Thoracic aorta (tissue), 2 donors: ENCODE measurements at regions not wholly inside any gene's neighbourhood (a gene's known extent, or its start where the extent isn't known, plus 50 kb on each side); places are given as distances from the start of the nearest gene placed in this dataset.

Experiments
- ATAC-seq: fragments of 150-250 bp; one replicate; pipeline ENCODE4 v1.8.0; 2017; ENCODE audit warnings: low read depth; ENCODE audit not compliant: insufficient number of reproducible peaks, low FRiP score
- DNase-seq: peaks from one replicate; pipeline ENCODE4 v3.0.0-alpha.2; 2020; ENCODE audit warnings: low spot score
- H3K27ac ChIP-seq, 2 donors: fragments of 200-600 bp; sonication (generic); 1 replicate in 1 of 2; 2 replicates in 1 of 2; pipeline ENCODE4 v1.5.1; 2016; ENCODE audit warnings: mild to moderate bottlenecking in 2 of 2, moderate library complexity in 2 of 2
- H3K27me3 ChIP-seq: fragments of 200-600 bp; sonication (generic); replicated peaks from 2 replicates; pipeline ENCODE4 v1.6.0; 2016; ENCODE audit warnings: mild to moderate bottlenecking; ENCODE audit not compliant: insufficient read depth
- H3K36me3 ChIP-seq: fragments of 200-600 bp; sonication (generic); one replicate; pipeline ENCODE4 v1.5.1; 2016
- H3K4me1 ChIP-seq, 2 donors: fragments of 200-600 bp; sonication (generic); 1 replicate in 1 of 2; 2 replicates in 1 of 2; pipeline versions ENCODE4 v1.5.1 to v1.6.0; 2016; ENCODE audit warnings: low read depth in 2 of 2, mild to moderate bottlenecking in 1 of 2; ENCODE audit not compliant: control insufficient read depth in 1 of 2
- H3K4me3 ChIP-seq: fragments of 200-600 bp; sonication (generic); 2 replicates; pipeline ENCODE4 v1.5.1; 2016; ENCODE audit warnings: mild to moderate bottlenecking
- H3K9me3 ChIP-seq: fragments of 200-600 bp; sonication (generic); 2 replicates; pipeline ENCODE4 v1.5.1; 2016
- TF ChIP-seq, protein P1 (sequence below): fragments of 200-600 bp; sonication (generic); IDR thresholded peaks from one replicate; pipeline ENCODE4 v1.5.1; 2019; ENCODE audit warnings: antibody characterized with exemption

DNA sequence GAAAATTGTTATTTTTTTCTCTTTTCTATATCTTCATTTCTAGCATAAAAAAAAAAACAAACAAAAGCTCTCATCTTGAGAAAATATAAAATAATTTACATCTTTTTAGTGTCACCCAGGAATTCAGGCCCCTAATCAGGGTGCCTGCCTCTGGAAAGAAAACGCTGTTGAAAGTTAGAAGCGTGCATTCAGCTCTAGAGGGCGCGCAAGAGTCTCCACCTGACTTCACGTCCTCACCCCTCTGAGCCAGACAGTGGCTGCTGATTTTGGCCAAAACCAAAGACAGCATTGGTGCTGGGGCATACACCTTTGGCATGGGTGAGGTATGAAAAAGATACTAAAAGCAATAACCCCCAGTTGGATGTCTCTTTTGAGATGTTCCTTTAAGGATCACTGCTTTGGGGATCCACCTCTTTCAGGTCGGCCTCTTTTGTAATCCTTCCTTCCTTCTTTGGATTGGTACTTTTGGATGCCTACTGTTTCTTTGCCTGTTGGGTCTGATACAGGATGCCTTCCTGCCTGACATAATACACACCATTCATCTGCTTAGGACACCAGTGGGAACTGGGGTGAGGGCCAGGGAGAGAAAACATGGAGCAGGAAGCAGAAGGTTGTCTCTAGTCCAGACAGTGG lies 77.6 kb upstream of the CHRM3 start:
- Histone ChIP-seq H3K27me3 (no peaks in the 10 kb centered on the region), H3K4me3 (no peak overlapping the region), H3K27ac (no peak overlapping the region), H3K9me3 (no peaks in the 10 kb centered on the region), H3K36me3 (no peaks in the 10 kb centered on the region), H3K4me1 (no peaks in the 10 kb centered on the region)
- no peak for ATAC-seq
- DNase-seq: no peak
- TF ChIP-seq, protein P1, sequence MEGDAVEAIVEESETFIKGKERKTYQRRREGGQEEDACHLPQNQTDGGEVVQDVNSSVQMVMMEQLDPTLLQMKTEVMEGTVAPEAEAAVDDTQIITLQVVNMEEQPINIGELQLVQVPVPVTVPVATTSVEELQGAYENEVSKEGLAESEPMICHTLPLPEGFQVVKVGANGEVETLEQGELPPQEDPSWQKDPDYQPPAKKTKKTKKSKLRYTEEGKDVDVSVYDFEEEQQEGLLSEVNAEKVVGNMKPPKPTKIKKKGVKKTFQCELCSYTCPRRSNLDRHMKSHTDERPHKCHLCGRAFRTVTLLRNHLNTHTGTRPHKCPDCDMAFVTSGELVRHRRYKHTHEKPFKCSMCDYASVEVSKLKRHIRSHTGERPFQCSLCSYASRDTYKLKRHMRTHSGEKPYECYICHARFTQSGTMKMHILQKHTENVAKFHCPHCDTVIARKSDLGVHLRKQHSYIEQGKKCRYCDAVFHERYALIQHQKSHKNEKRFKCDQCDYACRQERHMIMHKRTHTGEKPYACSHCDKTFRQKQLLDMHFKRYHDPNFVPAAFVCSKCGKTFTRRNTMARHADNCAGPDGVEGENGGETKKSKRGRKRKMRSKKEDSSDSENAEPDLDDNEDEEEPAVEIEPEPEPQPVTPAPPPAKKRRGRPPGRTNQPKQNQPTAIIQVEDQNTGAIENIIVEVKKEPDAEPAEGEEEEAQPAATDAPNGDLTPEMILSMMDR: no peak

DNA sequence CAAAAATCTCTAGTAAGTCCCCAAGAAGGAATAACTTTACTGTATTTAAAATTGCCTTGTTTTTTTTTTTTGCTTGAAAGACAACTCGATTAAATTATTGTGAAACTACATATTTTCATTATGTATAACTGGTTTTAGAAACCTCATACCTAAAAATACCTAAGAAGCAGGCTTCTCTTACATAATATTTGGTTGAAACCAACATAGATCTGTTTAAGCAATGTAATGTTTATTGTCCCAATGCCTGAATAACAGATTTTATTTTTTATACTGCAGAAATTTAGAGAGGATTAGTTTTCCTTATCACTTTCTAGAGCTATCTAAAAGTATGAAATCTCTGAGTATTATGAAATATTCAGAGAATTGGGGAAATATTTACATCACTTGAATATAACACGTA lies 78.5 kb upstream of the CHRM3 start:
- Histone ChIP-seq H3K36me3 (no peaks in the 10 kb centered on the region), H3K4me3 (no peak overlapping the region), H3K27me3 (no peaks in the 10 kb centered on the region), H3K9me3 (no peaks in the 10 kb centered on the region), H3K27ac (no peak overlapping the region), H3K4me1 (no peaks in the 10 kb centered on the region)
- TF ChIP-seq, protein P1: no peak
- DNase-seq (no peak), ATAC-seq (no peak)

GRCh38 chr1:239306426-239306825 lies 79.9 kb upstream of the CHRM3 start:
- DNase-seq (no peak), ATAC-seq (no peak)
- Histone ChIP-seq H3K27ac (no peak overlapping the region), H3K9me3 (no peaks in the 10 kb centered on the region), H3K36me3 (no peaks in the 10 kb centered on the region), H3K4me1 (no peaks in the 10 kb centered on the region), H3K27me3 (no peaks in the 10 kb centered on the region), H3K4me3 (no peak overlapping the region)
- TF ChIP-seq, protein P1: no peak

- Histone ChIP-seq H3K27me3 (no peaks in the 10 kb centered on the region), H3K4me1 (no peaks in the 10 kb centered on the region), H3K9me3 (no peaks in the 10 kb centered on the region), H3K4me3 (no peak overlapping the region), H3K36me3 (no peaks in the 10 kb centered on the region), H3K27ac (no peak overlapping the region)
- TF ChIP-seq, protein P1: no peak
- ATAC-seq (no peak), DNase-seq (no peak)
Observed at GRCh38 chr1:239303289-239303688, 83.1 kb upstream of the CHRM3 start.

GRCh38 chr1:239302696-239303095 lies 83.7 kb upstream of the CHRM3 start:
- Histone ChIP-seq H3K4me3 (no peak overlapping the region), H3K36me3 (no peaks in the 10 kb centered on the region), H3K27ac (no peak overlapping the region), H3K27me3 (no peaks in the 10 kb centered on the region), H3K9me3 (no peaks in the 10 kb centered on the region), H3K4me1 (no peaks in the 10 kb centered on the region)
- DNase-seq: no peak
- ATAC-seq: no peak
- TF ChIP-seq, protein P1: no peak
